ENCODE measurements at regions not wholly inside any gene's neighbourhood (a gene's known extent, or its start where the extent isn't known, plus 50 kb on each side); places are given as distances from the start of the nearest gene placed in this dataset.

DNA sequence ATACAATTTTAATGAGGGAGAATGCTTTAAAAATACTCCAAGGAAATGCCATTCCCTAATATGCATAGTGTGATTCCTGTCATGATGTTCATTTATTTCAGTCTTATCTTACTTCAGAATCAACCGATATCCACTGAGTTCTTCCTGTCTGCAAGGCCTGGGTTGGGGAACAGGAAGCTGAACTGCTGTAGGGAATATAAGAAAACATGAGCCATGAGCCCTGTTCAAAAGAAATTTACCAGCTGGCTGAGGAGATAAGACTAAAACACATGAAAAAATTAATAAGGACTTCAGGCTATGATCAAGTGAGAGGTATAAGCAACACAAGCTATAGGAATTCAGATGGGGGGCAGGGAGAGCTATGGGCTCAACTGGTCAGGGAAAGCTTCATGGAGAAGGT lies 184.7 kb downstream of the PLPP4 start:
- H3K4me3 ChIP-seq (replicated peaks in 1 of 2; ENCODE audit: low read depth in 2 of 2, low read length in 2 of 2) = no peak overlapping the region
- DNase-seq (ENCODE audit: low read depth in 2 of 2) = peak in 1 of 2 donors; percentile 1
- TF ChIP-seq, protein P1, sequence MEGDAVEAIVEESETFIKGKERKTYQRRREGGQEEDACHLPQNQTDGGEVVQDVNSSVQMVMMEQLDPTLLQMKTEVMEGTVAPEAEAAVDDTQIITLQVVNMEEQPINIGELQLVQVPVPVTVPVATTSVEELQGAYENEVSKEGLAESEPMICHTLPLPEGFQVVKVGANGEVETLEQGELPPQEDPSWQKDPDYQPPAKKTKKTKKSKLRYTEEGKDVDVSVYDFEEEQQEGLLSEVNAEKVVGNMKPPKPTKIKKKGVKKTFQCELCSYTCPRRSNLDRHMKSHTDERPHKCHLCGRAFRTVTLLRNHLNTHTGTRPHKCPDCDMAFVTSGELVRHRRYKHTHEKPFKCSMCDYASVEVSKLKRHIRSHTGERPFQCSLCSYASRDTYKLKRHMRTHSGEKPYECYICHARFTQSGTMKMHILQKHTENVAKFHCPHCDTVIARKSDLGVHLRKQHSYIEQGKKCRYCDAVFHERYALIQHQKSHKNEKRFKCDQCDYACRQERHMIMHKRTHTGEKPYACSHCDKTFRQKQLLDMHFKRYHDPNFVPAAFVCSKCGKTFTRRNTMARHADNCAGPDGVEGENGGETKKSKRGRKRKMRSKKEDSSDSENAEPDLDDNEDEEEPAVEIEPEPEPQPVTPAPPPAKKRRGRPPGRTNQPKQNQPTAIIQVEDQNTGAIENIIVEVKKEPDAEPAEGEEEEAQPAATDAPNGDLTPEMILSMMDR (IDR thresholded peaks at IDR 0.05; ENCODE audit: low read depth, low read length) = no peak

DNA sequence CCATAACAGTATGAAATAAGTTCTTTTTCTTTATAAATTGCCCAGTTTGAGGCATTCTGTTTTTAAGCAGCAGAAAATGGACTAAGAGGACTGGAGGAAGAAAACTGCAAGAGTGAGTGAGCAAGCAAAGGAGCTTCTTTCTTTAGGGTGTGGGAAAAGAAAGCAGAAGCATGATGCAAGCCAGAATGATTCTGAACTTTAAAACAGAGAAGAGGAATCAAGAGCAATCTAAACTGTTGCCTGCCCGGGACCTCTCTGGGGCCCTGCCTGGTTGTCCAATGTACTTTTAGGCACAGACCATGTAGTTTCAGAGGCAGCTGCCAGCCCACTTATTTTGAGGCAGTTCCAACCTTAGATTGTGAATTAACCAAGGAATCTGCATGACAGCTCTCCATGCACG lies 186.3 kb downstream of the PLPP4 start:
- no peak for DNase-seq (ENCODE audit: low read depth in 2 of 2)
- H3K4me3 ChIP-seq (replicated peaks in 1 of 2; ENCODE audit: low read depth in 2 of 2, low read length in 2 of 2) = no peak overlapping the region
- TF ChIP-seq, protein P1 (IDR thresholded peaks at IDR 0.05; ENCODE audit: low read depth, low read length) = no peak

DNA sequence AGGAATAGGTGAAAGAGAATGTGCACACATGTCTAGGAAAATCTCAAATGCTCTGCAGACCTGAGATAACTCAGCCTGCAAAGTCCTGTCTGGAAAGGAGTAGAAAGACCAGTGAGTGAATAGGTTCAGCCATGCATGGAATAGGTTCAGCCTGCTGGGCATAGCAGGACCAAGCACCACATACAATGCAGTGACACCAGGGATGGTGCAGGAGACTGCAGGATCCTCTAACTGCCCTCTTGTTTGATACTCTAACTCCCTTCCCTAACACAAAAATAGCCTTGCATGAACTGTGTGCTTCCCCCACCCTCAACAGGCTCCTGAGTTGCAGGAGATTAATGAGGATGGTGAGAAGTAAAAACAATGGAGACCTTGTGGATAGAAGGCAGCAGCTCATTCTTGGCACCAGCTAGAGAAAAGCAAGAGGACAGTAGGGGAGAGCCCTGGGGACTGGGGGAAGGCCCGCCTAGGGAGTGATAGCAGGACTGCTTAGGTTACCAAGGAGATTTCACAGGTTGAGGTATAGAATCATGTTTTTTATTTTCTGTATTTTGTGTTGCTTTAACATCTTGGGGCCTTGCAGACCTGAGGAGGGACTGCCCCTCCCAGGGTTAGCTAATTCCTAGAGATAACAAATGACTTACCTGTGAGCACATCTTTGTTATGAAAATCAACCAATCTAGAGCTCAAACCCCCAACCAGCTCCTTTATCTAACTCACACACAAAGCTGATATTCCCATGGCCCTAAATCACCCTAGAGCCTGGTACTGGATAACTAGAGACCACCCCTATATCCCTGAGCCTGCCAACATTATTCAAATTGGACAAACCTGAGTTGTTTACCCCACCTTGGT lies 187.8 kb downstream of the PLPP4 start:
- DNase-seq (ENCODE audit: low read depth in 2 of 2) = no peak
- no peak overlapping the region for H3K4me3 ChIP-seq (replicated peaks in 1 of 2; ENCODE audit: low read depth in 2 of 2, low read length in 2 of 2)
- TF ChIP-seq, protein P1 (IDR thresholded peaks at IDR 0.05; ENCODE audit: low read depth, low read length) = no peak

DNA sequence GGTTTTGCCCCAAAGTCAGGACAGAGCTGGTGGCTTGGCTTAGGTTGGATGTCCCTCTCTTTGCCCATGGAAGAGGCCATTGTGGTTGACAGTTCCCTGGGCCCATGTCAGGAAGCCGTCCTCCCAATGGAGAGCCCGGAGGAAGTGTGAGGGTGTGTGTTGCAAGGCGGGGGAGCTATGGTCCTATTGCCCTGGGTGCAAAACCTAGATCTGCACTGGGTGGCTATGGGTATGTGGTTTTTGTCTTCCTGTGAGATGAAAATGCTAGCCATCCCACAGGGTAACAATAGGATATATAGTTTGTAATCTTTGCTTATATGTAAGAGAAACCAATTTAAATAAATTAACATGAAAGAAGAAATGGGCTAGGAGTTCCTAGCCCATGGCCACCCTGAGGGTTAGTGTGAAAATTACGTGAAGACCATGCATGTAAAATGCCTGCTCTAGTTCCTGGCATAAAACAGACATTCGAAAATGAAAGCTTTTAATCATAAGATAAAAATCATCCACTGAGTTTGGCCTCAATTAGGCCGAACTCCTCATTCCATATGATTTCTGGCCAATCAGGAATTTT lies 189.2 kb downstream of the PLPP4 start:
- H3K4me3 ChIP-seq (replicated peaks in 1 of 2; ENCODE audit: low read depth in 2 of 2, low read length in 2 of 2) = no peak overlapping the region
- TF ChIP-seq, protein P1 (IDR thresholded peaks at IDR 0.05; ENCODE audit: low read depth, low read length) = no peak
- DNase-seq (ENCODE audit: low read depth in 2 of 2) = no peak

DNA sequence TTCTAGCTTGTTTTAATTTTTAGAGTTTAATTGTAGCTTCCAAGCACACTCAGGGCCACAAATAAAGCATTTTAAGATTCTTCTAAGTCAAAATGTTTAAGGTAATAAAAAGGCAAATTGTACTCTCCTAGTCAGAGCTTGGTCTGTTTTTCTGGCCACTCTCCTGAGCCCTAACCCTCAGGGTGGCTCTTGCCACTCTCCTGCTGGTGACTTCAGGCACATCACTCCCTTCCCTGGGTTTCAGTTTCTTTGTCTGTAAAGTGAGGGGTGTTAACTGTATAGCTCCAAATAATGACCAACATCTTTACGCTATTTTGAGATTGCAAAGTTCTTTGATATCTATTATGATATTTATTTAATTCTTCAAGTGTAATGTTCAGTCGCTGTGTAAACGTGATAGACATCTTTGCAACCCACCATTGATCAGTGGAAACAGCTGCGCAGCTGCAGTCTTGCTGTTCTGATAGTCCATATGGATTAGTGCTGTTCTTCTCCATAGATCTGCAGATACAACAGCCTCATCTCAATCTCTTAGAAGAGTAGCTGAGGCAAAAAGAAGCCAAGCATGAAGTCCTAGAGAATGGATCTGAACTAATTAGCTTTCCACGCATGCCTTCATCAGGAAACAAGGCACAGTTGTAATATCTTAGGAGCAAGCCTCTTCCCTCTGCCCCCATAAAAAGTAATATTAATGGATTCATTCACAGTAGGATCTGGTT lies 189.9 kb downstream of the PLPP4 start:
- DNase-seq (ENCODE audit: low read depth in 2 of 2) = no peak
- TF ChIP-seq, protein P1 (IDR thresholded peaks at IDR 0.05; ENCODE audit: low read depth, low read length) = no peak
- H3K4me3 ChIP-seq (replicated peaks in 1 of 2; ENCODE audit: low read depth in 2 of 2, low read length in 2 of 2) = no peak overlapping the region

DNA sequence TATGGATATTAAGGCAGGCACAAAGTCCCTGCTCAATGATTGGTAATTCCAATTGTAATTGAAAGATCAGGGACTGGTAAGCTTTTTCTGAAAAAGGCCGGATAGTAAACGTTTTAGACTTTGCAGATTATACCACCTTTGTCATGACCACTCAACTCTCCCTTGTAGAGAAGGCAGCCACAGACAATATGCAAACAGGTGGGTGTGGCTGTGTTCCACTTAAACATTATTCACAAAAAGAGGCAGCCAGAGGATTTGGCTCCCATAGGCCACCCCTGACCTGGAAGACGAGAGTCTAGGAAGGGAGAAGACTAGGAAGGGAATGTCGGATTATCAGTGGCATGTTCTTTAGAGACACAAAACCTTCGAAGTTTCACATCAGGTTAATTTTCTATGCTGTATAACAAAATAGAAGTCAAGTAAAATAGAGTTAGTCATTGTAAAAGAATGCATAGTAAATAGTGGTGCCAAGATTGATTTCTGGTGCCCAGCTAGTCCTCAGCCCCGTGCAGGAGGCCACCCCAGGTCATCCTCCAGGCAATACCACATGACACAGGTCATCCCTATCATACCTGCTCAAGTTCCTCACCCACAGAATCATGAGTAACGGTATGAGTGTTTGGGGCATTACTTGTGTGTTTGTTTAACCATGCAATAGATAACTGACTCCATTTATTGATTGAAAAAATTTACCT lies 193.8 kb downstream of the PLPP4 start:
- TF ChIP-seq, protein P1 (IDR thresholded peaks at IDR 0.05; ENCODE audit: low read depth, low read length) = no peak
- DNase-seq (ENCODE audit: low read depth in 2 of 2) = no peak
- H3K4me3 ChIP-seq (replicated peaks in 1 of 2; ENCODE audit: low read depth in 2 of 2, low read length in 2 of 2) = no peak overlapping the region
